SH-SY5Y (cell line): ENCODE measurements at regions not wholly inside any gene's neighbourhood (a gene's known extent, or its start where the extent isn't known, plus 50 kb on each side); places are given as distances from the start of the nearest gene placed in this dataset.

Experiments
- GATA2 ChIP-seq: IDR thresholded peaks from 2 replicates; pipeline ENCODE4 v1.6.1; 2011; ENCODE audit warnings: mild to moderate bottlenecking, low read depth, low read length
- GATA3 ChIP-seq: IDR thresholded peaks from 2 replicates; pipeline ENCODE4 v1.6.1; 2011; ENCODE audit warnings: low read depth, mild to moderate bottlenecking, low read length, moderate library complexity

GRCh38 chr2:19125901-19126680 lies 232.3 kb downstream of the OSR1 start:
- TF ChIP-seq GATA2, result no peak
- no peak for TF ChIP-seq GATA3
